Mammary epithelial cell (primary cell): ENCODE measurements at regions not wholly inside any gene's neighbourhood (a gene's known extent, or its start where the extent isn't known, plus 50 kb on each side); places are given as distances from the start of the nearest gene placed in this dataset.

Experiments used
- EZH2 ChIP-seq: IDR thresholded peaks from 2 replicates; pipeline ENCODE4 v1.6.1; 2012; ENCODE audit warnings: low read length, inconsistent platforms, borderline replicate concordance
- TF ChIP-seq, protein P1 (sequence below), 2 donors: IDR thresholded peaks in 1 of 2; conservative IDR thresholded peaks in 1 of 2; 2 replicates each; pipeline ENCODE4 v1.5.1; 2011 to 2012; ENCODE audit warnings: inconsistent platforms in 2 of 2, low read length in 2 of 2, mild to moderate bottlenecking in 2 of 2, control low read depth in 1 of 2, low read depth in 1 of 2; ENCODE audit not compliant: insufficient read depth in 1 of 2; ENCODE audit errors: extremely low read depth in 1 of 2

DNA sequence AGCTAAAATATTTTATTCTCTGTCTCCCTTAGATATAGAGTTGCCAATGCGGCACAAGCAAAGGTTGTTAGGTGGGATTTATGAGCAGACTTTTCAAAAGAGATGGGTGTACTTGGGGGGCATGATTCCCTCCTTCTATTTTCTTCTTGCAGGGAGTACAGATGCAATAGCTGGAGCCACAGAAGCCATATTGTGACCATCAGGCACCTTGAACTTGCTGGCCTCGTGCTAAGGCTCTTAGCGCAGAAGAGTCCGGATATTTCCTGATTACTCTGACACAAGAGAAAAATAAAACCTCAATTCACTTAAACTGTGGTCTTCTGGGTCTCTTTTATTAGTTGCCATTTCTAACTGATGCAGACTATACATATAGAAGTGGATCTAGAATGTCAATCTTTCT is 547.4 kb downstream of the MIAT start:
- TF ChIP-seq, protein P1, sequence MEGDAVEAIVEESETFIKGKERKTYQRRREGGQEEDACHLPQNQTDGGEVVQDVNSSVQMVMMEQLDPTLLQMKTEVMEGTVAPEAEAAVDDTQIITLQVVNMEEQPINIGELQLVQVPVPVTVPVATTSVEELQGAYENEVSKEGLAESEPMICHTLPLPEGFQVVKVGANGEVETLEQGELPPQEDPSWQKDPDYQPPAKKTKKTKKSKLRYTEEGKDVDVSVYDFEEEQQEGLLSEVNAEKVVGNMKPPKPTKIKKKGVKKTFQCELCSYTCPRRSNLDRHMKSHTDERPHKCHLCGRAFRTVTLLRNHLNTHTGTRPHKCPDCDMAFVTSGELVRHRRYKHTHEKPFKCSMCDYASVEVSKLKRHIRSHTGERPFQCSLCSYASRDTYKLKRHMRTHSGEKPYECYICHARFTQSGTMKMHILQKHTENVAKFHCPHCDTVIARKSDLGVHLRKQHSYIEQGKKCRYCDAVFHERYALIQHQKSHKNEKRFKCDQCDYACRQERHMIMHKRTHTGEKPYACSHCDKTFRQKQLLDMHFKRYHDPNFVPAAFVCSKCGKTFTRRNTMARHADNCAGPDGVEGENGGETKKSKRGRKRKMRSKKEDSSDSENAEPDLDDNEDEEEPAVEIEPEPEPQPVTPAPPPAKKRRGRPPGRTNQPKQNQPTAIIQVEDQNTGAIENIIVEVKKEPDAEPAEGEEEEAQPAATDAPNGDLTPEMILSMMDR (conservative IDR thresholded peaks at IDR 0.05 in 1 of 2, IDR thresholded peaks at IDR 0.05 in 1 of 2; ENCODE audit: extremely low read depth in 1 of 2, insufficient read depth in 1 of 2, low read depth in 1 of 2, low read length in 2 of 2) = no peak
- TF ChIP-seq EZH2 = no peak
